Effector memory CD4-positive, alpha-beta T cell (primary cell): ENCODE measurements at regions not wholly inside any gene's neighbourhood (a gene's known extent, or its start where the extent isn't known, plus 50 kb on each side); places are given as distances from the start of the nearest gene placed in this dataset.

Source experiments
- DNase-seq, 3 donors: peaks; one replicate each; pipeline ENCODE4 v3.0.0-alpha.2; 2020
- H3K27ac ChIP-seq: 2 replicates; pipeline ENCODE4 v1.7.0; 2013; ENCODE audit warnings: mild to moderate bottlenecking, low read length, moderate library complexity; ENCODE audit not compliant: insufficient read depth, poor library complexity, severe bottlenecking
- H3K27me3 ChIP-seq: replicated peaks from 2 replicates; pipeline ENCODE4 v1.7.0; 2013; ENCODE audit warnings: mild to moderate bottlenecking, low read length; ENCODE audit not compliant: insufficient read depth, control insufficient read depth, poor library complexity, severe bottlenecking
- H3K36me3 ChIP-seq: 2 replicates; pipeline ENCODE4 v1.7.0; 2013; ENCODE audit warnings: mild to moderate bottlenecking, low read length, moderate library complexity; ENCODE audit not compliant: control insufficient read depth, insufficient read depth
- H3K4me1 ChIP-seq: 2 replicates; pipeline ENCODE4 v1.7.0; 2013; ENCODE audit warnings: low read length, mild to moderate bottlenecking; ENCODE audit not compliant: control insufficient read depth, insufficient read depth, poor library complexity, severe bottlenecking
- H3K4me3 ChIP-seq: 2 replicates; pipeline ENCODE4 v1.7.0; 2013; ENCODE audit warnings: low read length, low read depth, mild to moderate bottlenecking; ENCODE audit not compliant: insufficient read depth, poor library complexity, severe bottlenecking
- H3K9me3 ChIP-seq: 2 replicates; pipeline ENCODE4 v1.7.0; 2013; ENCODE audit warnings: mild to moderate bottlenecking, low read length, moderate library complexity; ENCODE audit not compliant: control insufficient read depth

DNA sequence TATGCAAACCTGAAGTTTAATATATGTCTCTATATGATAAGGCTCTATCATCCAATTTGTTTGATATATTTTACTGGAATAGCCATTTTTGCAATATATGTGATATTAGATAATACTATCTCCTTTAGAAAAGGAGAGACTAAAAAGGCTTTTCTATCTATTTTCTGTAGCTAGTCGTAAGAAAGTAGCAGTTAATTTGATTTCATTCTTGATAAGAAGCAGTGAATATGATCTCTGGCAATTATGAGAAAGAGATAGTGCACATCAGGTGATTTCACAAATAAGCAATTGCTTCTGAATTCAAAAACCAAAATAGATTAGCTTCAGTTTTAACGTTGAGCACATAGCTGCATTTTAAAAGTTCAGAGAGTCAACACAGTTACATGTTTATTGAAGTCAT lies 1318.4 kb downstream of the CDH8 start:
- Histone ChIP-seq H3K9me3 (peaks cover under 1% of the 10 kb centered on the region), H3K36me3 (no peaks in the 10 kb centered on the region), H3K27me3 (no peaks in the 10 kb centered on the region), H3K4me1 (no peaks in the 10 kb centered on the region), H3K27ac (no peak overlapping the region), H3K4me3 (no peak overlapping the region)
- DNase-seq, result no peak

- DNase-seq, result no peak
- no peaks in the 10 kb centered on the region for H3K27me3 ChIP-seq
These were observed 1324.1 kb downstream of the CDH8 start for GRCh38 chr16:60712144-60712543.

GRCh38 chr16:60704726-60705125 lies 1331.5 kb downstream of the CDH8 start:
- H3K4me3 ChIP-seq, result no peak overlapping the region
- DNase-seq, result no peak
- no peaks in the 10 kb centered on the region for H3K36me3 ChIP-seq
- H3K27me3 ChIP-seq, result no peaks in the 10 kb centered on the region
- no peak overlapping the region for H3K27ac ChIP-seq
- H3K4me1 ChIP-seq, result no peaks in the 10 kb centered on the region
- H3K9me3 ChIP-seq, result no peaks in the 10 kb centered on the region

More at GRCh38 chr16:60712144-60712543, 1324.1 kb downstream of the CDH8 start:
- Histone ChIP-seq H3K4me3 (no peak overlapping the region), H3K9me3 (peaks cover 4% of the 10 kb centered on the region), H3K27ac (no peak overlapping the region), H3K4me1 (no peaks in the 10 kb centered on the region), H3K36me3 (no peaks in the 10 kb centered on the region)

- Histone ChIP-seq H3K4me1 (no peaks in the 10 kb centered on the region), H3K27ac (no peak overlapping the region), H3K9me3 (no peaks in the 10 kb centered on the region), H3K27me3 (no peaks in the 10 kb centered on the region), H3K36me3 (no peaks in the 10 kb centered on the region), H3K4me3 (no peak overlapping the region)
- no peak for DNase-seq
These were observed 1333.1 kb downstream of the CDH8 start for GRCh38 chr16:60703096-60703495.

- no peaks in the 10 kb centered on the region for H3K27me3 ChIP-seq
- no peak for DNase-seq
- no peak overlapping the region for H3K4me3 ChIP-seq
- no peaks in the 10 kb centered on the region for H3K9me3 ChIP-seq
- no peaks in the 10 kb centered on the region for H3K4me1 ChIP-seq
- H3K27ac ChIP-seq, result no peak overlapping the region
- no peaks in the 10 kb centered on the region for H3K36me3 ChIP-seq
These were observed 1349.4 kb downstream of the CDH8 start for GRCh38 chr16:60686824-60687223.

- H3K9me3 ChIP-seq, result no peaks in the 10 kb centered on the region
- H3K4me3 ChIP-seq, result no peak overlapping the region
- no peaks in the 10 kb centered on the region for H3K36me3 ChIP-seq
- H3K27me3 ChIP-seq, result no peaks in the 10 kb centered on the region
- H3K27ac ChIP-seq, result no peak overlapping the region
- DNase-seq, result no peak
- no peaks in the 10 kb centered on the region for H3K4me1 ChIP-seq
These were observed 1352.2 kb downstream of the CDH8 start for GRCh38 chr16:60684002-60684401.

DNA sequence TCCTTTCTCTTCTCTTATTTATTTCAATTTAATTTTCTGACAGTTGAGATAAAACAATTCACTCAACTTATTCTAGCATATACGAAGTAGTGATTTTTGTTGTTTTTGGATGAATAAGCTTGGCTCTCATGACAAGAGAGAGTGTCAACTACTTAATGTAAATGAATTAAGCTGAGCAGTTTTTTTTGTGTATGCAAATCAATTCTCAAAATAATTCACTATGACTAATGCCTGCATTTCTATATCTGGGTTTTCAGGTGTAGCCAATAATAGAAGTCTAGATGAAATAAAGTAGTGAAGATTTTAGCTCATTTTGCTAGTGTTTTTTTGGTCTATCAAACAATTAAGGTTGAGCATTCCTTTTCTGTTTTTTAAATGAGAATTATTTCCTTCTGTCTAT lies 1354.0 kb downstream of the CDH8 start:
- Histone ChIP-seq H3K36me3 (no peaks in the 10 kb centered on the region), H3K4me3 (no peak overlapping the region), H3K27me3 (no peaks in the 10 kb centered on the region), H3K27ac (no peak overlapping the region), H3K9me3 (no peaks in the 10 kb centered on the region), H3K4me1 (no peaks in the 10 kb centered on the region)
- DNase-seq, result no peak

DNA sequence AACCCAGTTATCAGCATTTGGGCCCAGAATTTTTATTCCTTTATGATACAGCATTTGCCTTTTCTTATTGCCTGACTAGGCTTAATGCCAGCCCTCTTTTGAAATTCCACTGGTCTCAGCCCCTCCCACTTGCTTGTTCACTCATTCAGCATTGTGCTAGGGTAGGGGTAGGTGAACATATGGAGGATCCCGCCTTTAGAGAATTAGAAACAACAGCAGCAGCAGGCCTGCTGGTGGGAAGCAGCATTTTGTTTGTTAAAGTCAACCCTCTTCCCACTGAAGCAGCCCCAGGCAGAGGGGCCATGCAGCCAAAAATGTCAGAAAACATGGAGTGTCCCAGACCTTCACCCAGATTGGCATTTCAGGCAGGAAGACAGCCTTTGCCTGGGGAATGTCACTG lies 1355.2 kb downstream of the CDH8 start:
- Histone ChIP-seq H3K4me1 (no peaks in the 10 kb centered on the region), H3K27ac (no peak overlapping the region), H3K4me3 (no peak overlapping the region), H3K36me3 (no peaks in the 10 kb centered on the region), H3K27me3 (no peaks in the 10 kb centered on the region), H3K9me3 (no peaks in the 10 kb centered on the region)
- DNase-seq, result no peak

DNA sequence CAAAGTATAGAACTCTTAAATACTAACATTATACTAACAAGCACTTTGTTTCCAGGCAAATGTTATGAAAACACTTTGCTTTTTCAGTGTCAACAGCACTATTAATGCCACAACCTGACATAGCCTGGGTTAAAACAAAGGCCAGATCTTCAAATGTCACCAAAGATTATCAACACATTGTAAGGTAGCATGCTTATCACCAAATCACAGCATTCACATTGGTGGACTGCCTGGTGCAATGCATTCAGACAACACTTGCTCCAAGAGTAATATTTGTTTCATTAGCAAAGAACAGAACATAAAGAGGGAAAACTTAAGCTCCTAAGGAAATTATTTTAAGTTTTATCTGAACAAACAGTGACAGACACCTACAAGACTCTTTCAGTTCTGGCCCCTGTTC lies 1361.2 kb downstream of the CDH8 start:
- H3K27ac ChIP-seq, result no peak overlapping the region
- no peaks in the 10 kb centered on the region for H3K9me3 ChIP-seq
- H3K4me1 ChIP-seq, result no peaks in the 10 kb centered on the region
- H3K4me3 ChIP-seq, result no peak overlapping the region
- no peaks in the 10 kb centered on the region for H3K36me3 ChIP-seq
- no peaks in the 10 kb centered on the region for H3K27me3 ChIP-seq
- no peak for DNase-seq

GRCh38 chr16:60674241-60674640 lies 1362.0 kb downstream of the CDH8 start:
- no peaks in the 10 kb centered on the region for H3K9me3 ChIP-seq
- no peak overlapping the region for H3K4me3 ChIP-seq
- no peaks in the 10 kb centered on the region for H3K27me3 ChIP-seq
- H3K36me3 ChIP-seq, result no peaks in the 10 kb centered on the region
- H3K27ac ChIP-seq, result no peak overlapping the region
- no peak for DNase-seq
- H3K4me1 ChIP-seq, result no peaks in the 10 kb centered on the region
